ENCODE measurements at regions not wholly inside any gene's neighbourhood (a gene's known extent, or its start where the extent isn't known, plus 50 kb on each side); places are given as distances from the start of the nearest gene placed in this dataset.

DNA sequence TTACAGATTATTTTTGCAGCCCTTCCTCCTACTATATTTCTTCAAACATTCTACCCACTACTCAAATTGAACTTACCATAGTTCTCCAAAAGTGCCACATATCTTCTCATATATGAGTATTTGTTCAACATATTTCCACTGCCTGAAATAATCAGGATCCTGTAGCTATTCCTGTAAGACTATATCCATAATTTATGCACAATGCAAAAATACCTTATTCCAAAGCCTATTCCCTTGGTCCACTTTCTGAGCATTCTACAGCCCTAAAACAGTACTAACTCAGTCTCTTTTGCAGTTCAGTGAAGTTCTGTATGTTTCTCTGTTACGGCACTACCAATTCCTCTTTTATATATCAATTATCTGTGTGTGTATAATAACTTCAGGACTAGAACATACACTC, 1283.7 kb upstream of the ADGRL2 start:
- Histone ChIP-seq H3K9ac (ENCODE audit: low read depth in 1 of 2, low read length in 2 of 2) (no peak overlapping the region), H3K4me1 (ENCODE audit: control insufficient read depth in 2 of 2, insufficient read depth in 2 of 2, low read length in 2 of 2) (no peaks in the 10 kb centered on the region), H3K36me3 (ENCODE audit: control insufficient read depth in 2 of 2, insufficient read depth in 2 of 2, low read length in 2 of 2) (no peaks in the 10 kb centered on the region), H3K4me3 (ENCODE audit: low read length in 2 of 2) (no peak overlapping the region), H3K27ac (ENCODE audit: low read depth in 2 of 2, low read length in 2 of 2) (no peak overlapping the region), H3K27me3 (ENCODE audit: control insufficient read depth in 2 of 2, insufficient read depth in 2 of 2, low read length in 2 of 2) (no peaks in the 10 kb centered on the region), H3K9me3 (ENCODE audit: control insufficient read depth in 2 of 2, low read length in 2 of 2) (no peaks in the 10 kb centered on the region)

DNA sequence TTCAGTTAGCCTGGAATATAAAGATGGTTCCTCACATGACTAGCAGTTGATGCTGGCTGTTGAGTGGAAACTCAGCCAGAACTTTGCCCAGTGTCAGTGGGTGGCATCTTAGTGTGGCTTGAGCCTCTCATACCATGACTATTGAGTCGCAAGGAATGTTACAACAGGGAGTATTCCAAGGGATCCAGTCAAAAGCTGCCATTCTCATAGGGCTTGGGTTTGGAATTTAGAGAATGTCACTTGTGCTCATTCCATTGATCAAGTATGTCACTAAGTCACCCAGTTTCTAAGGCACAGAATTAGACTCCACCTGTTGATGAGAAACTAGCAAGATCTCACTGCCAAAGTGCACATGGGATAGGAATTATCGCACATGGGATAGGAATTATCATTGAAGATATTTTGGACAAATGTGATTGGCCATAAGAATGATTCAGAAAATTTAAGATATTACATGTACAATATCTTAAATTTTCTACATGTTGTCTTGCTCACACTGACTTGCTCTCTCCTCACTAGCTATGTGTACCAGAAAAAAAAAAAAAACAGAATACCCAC, 1290.7 kb upstream of the ADGRL2 start:
- no peaks in the 10 kb centered on the region for H3K9me3 ChIP-seq (ENCODE audit: control insufficient read depth in 2 of 2, low read length in 2 of 2)
- no peak overlapping the region for H3K9ac ChIP-seq (ENCODE audit: low read depth in 1 of 2, low read length in 2 of 2)
- H3K36me3 ChIP-seq (ENCODE audit: control insufficient read depth in 2 of 2, insufficient read depth in 2 of 2, low read length in 2 of 2): no peaks in the 10 kb centered on the region
- H3K27me3 ChIP-seq (ENCODE audit: control insufficient read depth in 2 of 2, insufficient read depth in 2 of 2, low read length in 2 of 2): no peaks in the 10 kb centered on the region
- H3K4me1 ChIP-seq (ENCODE audit: control insufficient read depth in 2 of 2, insufficient read depth in 2 of 2, low read length in 2 of 2): no peaks in the 10 kb centered on the region
- H3K27ac ChIP-seq (ENCODE audit: low read depth in 2 of 2, low read length in 2 of 2): no peak overlapping the region
- no peak overlapping the region for H3K4me3 ChIP-seq (ENCODE audit: low read length in 2 of 2)

DNA sequence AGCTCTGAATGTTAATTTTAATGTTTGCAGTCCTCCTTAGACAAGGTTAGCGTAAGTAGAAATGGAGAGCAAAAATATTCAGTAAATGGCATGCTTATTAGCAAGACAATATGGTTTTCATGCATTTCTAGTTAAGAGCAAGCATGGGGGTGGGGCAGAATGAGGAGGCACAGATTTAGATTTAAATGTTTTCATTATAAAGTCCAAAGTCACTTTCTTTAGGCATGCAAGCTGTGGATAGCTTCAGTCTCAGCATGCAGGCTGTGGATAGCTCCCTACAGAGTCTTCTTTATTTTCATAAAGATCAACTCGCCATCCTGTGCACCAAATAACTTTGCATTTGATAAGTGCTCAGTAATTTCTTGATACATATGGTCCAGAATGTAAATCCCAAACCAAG, 1294.5 kb upstream of the ADGRL2 start:
- Histone ChIP-seq H3K4me3 (ENCODE audit: low read length in 2 of 2) (no peak overlapping the region), H3K27me3 (ENCODE audit: control insufficient read depth in 2 of 2, insufficient read depth in 2 of 2, low read length in 2 of 2) (no peaks in the 10 kb centered on the region), H3K36me3 (ENCODE audit: control insufficient read depth in 2 of 2, insufficient read depth in 2 of 2, low read length in 2 of 2) (no peaks in the 10 kb centered on the region), H3K9me3 (ENCODE audit: control insufficient read depth in 2 of 2, low read length in 2 of 2) (no peaks in the 10 kb centered on the region), H3K4me1 (ENCODE audit: control insufficient read depth in 2 of 2, insufficient read depth in 2 of 2, low read length in 2 of 2) (no peaks in the 10 kb centered on the region), H3K9ac (ENCODE audit: low read depth in 1 of 2, low read length in 2 of 2) (no peak overlapping the region), H3K27ac (ENCODE audit: low read depth in 2 of 2, low read length in 2 of 2) (no peak overlapping the region)

DNA sequence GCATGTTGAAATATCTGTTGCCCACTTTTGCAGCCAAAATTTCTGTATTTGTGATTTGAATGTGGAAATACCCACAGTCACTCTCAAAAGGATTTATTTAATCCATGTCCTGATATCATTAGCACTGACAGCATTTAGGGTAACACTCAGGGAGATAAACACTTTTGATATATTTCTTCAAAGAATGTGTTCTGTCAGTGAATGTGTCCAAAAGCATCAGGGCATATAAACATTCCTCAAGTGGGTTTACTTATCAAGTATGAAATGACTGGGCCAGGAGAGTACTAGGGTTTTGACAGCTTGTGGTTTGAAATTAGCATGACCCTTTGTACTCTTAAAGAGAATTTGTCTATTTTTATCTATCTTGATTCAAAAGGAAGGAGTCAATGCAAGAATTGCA, 1302.1 kb upstream of the ADGRL2 start:
- Histone ChIP-seq H3K9me3 (ENCODE audit: control insufficient read depth in 2 of 2, low read length in 2 of 2) (no peaks in the 10 kb centered on the region), H3K4me1 (ENCODE audit: control insufficient read depth in 2 of 2, insufficient read depth in 2 of 2, low read length in 2 of 2) (no peaks in the 10 kb centered on the region), H3K27me3 (ENCODE audit: control insufficient read depth in 2 of 2, insufficient read depth in 2 of 2, low read length in 2 of 2) (no peaks in the 10 kb centered on the region), H3K9ac (ENCODE audit: low read depth in 1 of 2, low read length in 2 of 2) (no peak overlapping the region), H3K4me3 (ENCODE audit: low read length in 2 of 2) (no peak overlapping the region), H3K27ac (ENCODE audit: low read depth in 2 of 2, low read length in 2 of 2) (no peak overlapping the region), H3K36me3 (ENCODE audit: control insufficient read depth in 2 of 2, insufficient read depth in 2 of 2, low read length in 2 of 2) (no peaks in the 10 kb centered on the region)

DNA sequence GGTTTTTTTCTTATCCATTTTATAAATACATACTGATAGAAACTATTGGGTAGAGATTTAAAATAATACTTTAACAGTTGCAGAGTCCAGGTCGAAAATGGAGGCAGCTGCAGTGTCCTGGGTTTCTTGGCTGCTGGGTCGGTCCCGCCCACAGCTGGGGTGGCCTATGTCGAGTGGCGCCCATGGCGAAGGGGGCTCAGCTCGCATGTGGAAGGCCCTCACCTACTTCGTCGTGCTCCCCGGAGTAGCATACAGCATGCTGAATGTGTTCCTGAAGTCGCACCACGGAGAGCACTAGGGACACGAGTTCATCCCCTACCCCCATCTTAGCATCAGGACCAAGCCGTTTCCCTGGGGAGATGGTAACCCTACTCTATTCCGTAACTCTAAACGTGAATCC, 1304.9 kb upstream of the ADGRL2 start:
- H3K9me3 ChIP-seq (ENCODE audit: control insufficient read depth in 2 of 2, low read length in 2 of 2): no peaks in the 10 kb centered on the region
- no peaks in the 10 kb centered on the region for H3K4me1 ChIP-seq (ENCODE audit: control insufficient read depth in 2 of 2, insufficient read depth in 2 of 2, low read length in 2 of 2)
- no peak overlapping the region for H3K27ac ChIP-seq (ENCODE audit: low read depth in 2 of 2, low read length in 2 of 2)
- no peak overlapping the region for H3K9ac ChIP-seq (ENCODE audit: low read depth in 1 of 2, low read length in 2 of 2)
- H3K27me3 ChIP-seq (ENCODE audit: control insufficient read depth in 2 of 2, insufficient read depth in 2 of 2, low read length in 2 of 2): no peaks in the 10 kb centered on the region
- no peak overlapping the region for H3K4me3 ChIP-seq (ENCODE audit: low read length in 2 of 2)
- no peaks in the 10 kb centered on the region for H3K36me3 ChIP-seq (ENCODE audit: control insufficient read depth in 2 of 2, insufficient read depth in 2 of 2, low read length in 2 of 2)

DNA sequence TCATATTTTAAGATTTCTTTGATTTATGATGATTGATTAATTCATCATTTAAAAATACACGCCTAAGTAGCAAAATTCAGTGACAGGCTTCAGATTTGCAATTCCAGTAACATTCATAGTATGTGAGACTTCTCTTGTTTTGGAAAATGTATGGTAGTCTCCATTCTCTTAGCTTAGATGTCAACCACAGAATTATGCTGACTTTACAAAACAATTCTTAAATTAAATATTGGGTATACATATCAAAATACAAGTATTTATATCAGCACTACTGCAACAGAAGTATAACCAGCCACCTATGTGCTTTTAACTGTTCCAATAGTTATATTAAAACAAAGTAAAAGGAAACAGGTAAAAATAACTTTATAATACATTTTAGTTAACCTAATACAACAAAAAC, 1328.6 kb upstream of the ADGRL2 start:
- Histone ChIP-seq H3K9me3 (ENCODE audit: control insufficient read depth in 2 of 2, low read length in 2 of 2) (no peaks in the 10 kb centered on the region), H3K4me3 (ENCODE audit: low read length in 2 of 2) (no peak overlapping the region), H3K4me1 (ENCODE audit: control insufficient read depth in 2 of 2, insufficient read depth in 2 of 2, low read length in 2 of 2) (no peaks in the 10 kb centered on the region), H3K9ac (ENCODE audit: low read depth in 1 of 2, low read length in 2 of 2) (no peak overlapping the region), H3K27me3 (ENCODE audit: control insufficient read depth in 2 of 2, insufficient read depth in 2 of 2, low read length in 2 of 2) (no peaks in the 10 kb centered on the region), H3K36me3 (ENCODE audit: control insufficient read depth in 2 of 2, insufficient read depth in 2 of 2, low read length in 2 of 2) (no peaks in the 10 kb centered on the region), H3K27ac (ENCODE audit: low read depth in 2 of 2, low read length in 2 of 2) (no peak overlapping the region)

DNA sequence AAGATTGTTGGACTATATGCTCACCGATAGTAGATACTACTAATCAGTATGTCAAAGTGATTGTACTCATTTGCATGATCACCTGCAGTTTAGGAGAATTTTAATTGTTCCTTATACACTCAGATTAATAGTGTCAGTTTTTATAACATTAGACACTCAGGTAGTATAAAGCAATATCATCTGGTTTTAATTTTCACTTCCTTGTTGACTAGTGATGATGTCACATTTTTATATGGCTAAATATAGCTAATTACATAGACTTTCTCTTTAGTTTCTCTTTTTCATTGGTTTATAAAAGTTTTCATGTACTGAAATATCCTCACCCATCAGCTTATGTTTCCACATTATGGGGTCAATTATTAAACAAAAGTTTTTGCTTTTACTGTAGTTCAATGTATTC, 1332.4 kb upstream of the ADGRL2 start:
- Histone ChIP-seq H3K4me3 (ENCODE audit: low read length in 2 of 2) (no peak overlapping the region), H3K9ac (ENCODE audit: low read depth in 1 of 2, low read length in 2 of 2) (no peak overlapping the region), H3K36me3 (ENCODE audit: control insufficient read depth in 2 of 2, insufficient read depth in 2 of 2, low read length in 2 of 2) (no peaks in the 10 kb centered on the region), H3K27me3 (ENCODE audit: control insufficient read depth in 2 of 2, insufficient read depth in 2 of 2, low read length in 2 of 2) (no peaks in the 10 kb centered on the region), H3K9me3 (ENCODE audit: control insufficient read depth in 2 of 2, low read length in 2 of 2) (no peaks in the 10 kb centered on the region), H3K27ac (ENCODE audit: low read depth in 2 of 2, low read length in 2 of 2) (no peak overlapping the region), H3K4me1 (ENCODE audit: control insufficient read depth in 2 of 2, insufficient read depth in 2 of 2, low read length in 2 of 2) (no peaks in the 10 kb centered on the region)

DNA sequence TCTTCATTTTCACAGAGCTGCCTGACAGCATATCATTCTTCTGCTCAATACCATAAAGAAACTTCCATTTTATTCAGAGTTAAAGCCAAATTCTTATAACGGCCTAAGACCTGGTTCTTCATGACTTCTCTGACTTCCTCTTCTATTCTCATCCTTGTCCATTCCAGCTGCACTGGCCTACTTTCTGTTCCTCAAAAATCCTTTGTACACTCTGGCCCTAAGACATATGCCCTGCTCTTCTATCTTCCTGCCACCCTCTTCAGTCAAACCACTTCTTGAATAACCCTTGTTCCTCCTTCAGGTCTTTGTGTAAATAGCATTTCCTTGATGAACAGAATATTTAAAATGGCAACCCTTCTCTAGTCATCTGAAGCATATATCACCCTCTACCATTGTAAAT, 1338.7 kb upstream of the ADGRL2 start:
- H3K9ac ChIP-seq (ENCODE audit: low read depth in 1 of 2, low read length in 2 of 2): no peak overlapping the region
- H3K9me3 ChIP-seq (ENCODE audit: control insufficient read depth in 2 of 2, low read length in 2 of 2): no peaks in the 10 kb centered on the region
- no peaks in the 10 kb centered on the region for H3K27me3 ChIP-seq (ENCODE audit: control insufficient read depth in 2 of 2, insufficient read depth in 2 of 2, low read length in 2 of 2)
- H3K4me1 ChIP-seq (ENCODE audit: control insufficient read depth in 2 of 2, insufficient read depth in 2 of 2, low read length in 2 of 2): no peaks in the 10 kb centered on the region
- H3K4me3 ChIP-seq (ENCODE audit: low read length in 2 of 2): no peak overlapping the region
- no peak overlapping the region for H3K27ac ChIP-seq (ENCODE audit: low read depth in 2 of 2, low read length in 2 of 2)
- H3K36me3 ChIP-seq (ENCODE audit: control insufficient read depth in 2 of 2, insufficient read depth in 2 of 2, low read length in 2 of 2): no peaks in the 10 kb centered on the region

DNA sequence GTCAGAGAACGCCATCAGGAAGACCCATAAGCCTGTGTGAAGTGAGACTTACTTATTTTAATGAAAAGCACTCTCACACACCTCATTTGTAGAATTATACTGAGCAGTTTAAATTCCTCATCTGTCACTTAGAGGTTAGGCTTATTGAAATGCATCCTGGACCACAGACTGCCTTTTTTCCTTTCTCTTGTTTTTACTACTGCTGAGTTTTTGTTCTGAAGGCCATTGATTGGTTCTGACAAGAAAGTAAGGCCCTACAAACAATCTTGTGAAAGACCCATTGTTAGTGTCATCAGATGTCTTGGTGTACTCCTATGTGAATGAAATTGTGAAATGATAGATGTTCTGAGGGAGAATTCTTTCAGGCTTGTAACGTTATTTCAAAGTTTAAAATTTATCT, 1343.3 kb upstream of the ADGRL2 start:
- H3K4me1 ChIP-seq (ENCODE audit: control insufficient read depth in 2 of 2, insufficient read depth in 2 of 2, low read length in 2 of 2): no peaks in the 10 kb centered on the region
- H3K36me3 ChIP-seq (ENCODE audit: control insufficient read depth in 2 of 2, insufficient read depth in 2 of 2, low read length in 2 of 2): no peaks in the 10 kb centered on the region
- H3K27me3 ChIP-seq (ENCODE audit: control insufficient read depth in 2 of 2, insufficient read depth in 2 of 2, low read length in 2 of 2): no peaks in the 10 kb centered on the region
- H3K9ac ChIP-seq (ENCODE audit: low read depth in 1 of 2, low read length in 2 of 2): no peak overlapping the region
- no peaks in the 10 kb centered on the region for H3K9me3 ChIP-seq (ENCODE audit: control insufficient read depth in 2 of 2, low read length in 2 of 2)
- H3K27ac ChIP-seq (ENCODE audit: low read depth in 2 of 2, low read length in 2 of 2): no peak overlapping the region
- no peak overlapping the region for H3K4me3 ChIP-seq (ENCODE audit: low read length in 2 of 2)

DNA sequence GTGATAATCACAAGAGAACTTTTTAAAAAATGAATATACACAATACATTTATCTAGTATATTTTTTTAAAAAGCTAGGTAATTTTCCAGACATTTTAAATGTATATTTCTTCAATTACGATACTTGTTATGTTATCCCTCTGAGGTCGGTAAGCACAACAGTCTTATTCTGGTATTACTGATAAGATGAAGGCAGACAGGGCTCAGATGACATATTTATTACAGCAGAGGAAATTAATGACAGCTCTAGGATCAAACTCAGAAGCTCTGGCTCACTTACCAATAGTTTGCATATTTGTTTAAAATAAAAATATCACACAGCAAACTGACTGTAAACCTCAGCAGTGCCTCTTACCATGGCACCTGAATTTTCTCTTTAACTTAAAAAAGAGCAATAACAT, 1347.0 kb upstream of the ADGRL2 start:
- H3K4me3 ChIP-seq (ENCODE audit: low read length in 2 of 2): no peak overlapping the region
- no peaks in the 10 kb centered on the region for H3K9me3 ChIP-seq (ENCODE audit: control insufficient read depth in 2 of 2, low read length in 2 of 2)
- no peaks in the 10 kb centered on the region for H3K4me1 ChIP-seq (ENCODE audit: control insufficient read depth in 2 of 2, insufficient read depth in 2 of 2, low read length in 2 of 2)
- no peaks in the 10 kb centered on the region for H3K36me3 ChIP-seq (ENCODE audit: control insufficient read depth in 2 of 2, insufficient read depth in 2 of 2, low read length in 2 of 2)
- no peak overlapping the region for H3K9ac ChIP-seq (ENCODE audit: low read depth in 1 of 2, low read length in 2 of 2)
- H3K27ac ChIP-seq (ENCODE audit: low read depth in 2 of 2, low read length in 2 of 2): no peak overlapping the region
- no peaks in the 10 kb centered on the region for H3K27me3 ChIP-seq (ENCODE audit: control insufficient read depth in 2 of 2, insufficient read depth in 2 of 2, low read length in 2 of 2)

DNA sequence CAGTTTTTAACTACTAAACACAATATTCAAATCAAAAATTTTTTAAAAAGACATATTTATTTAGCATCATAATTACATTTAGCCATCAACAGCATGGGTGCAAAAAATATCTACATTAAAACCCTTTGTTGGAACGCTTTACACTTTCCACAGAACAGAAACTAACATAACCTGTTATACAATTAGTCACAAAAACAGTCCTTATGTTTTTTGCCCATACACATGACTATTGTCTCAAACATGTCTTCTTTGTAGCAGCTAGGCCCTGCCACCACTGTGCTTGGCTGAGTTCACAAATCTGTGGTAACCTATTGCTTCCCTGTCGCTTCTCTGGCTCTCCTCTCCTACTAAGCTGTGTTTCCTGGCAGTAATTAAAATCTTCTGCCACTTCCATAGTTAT, 1350.0 kb upstream of the ADGRL2 start:
- Histone ChIP-seq H3K4me3 (ENCODE audit: low read length in 2 of 2) (no peak overlapping the region), H3K9ac (ENCODE audit: low read depth in 1 of 2, low read length in 2 of 2) (no peak overlapping the region), H3K4me1 (ENCODE audit: control insufficient read depth in 2 of 2, insufficient read depth in 2 of 2, low read length in 2 of 2) (no peaks in the 10 kb centered on the region), H3K27ac (ENCODE audit: low read depth in 2 of 2, low read length in 2 of 2) (no peak overlapping the region), H3K9me3 (ENCODE audit: control insufficient read depth in 2 of 2, low read length in 2 of 2) (no peaks in the 10 kb centered on the region), H3K27me3 (ENCODE audit: control insufficient read depth in 2 of 2, insufficient read depth in 2 of 2, low read length in 2 of 2) (no peaks in the 10 kb centered on the region), H3K36me3 (ENCODE audit: control insufficient read depth in 2 of 2, insufficient read depth in 2 of 2, low read length in 2 of 2) (no peaks in the 10 kb centered on the region)
